Body of pancreas (tissue), 4 donors: ENCODE measurements at regions not wholly inside any gene's neighbourhood (a gene's known extent, or its start where the extent isn't known, plus 50 kb on each side); places are given as distances from the start of the nearest gene placed in this dataset.

Experiments
- ATAC-seq: fragments of 150-250 bp; one replicate; pipeline ENCODE4 v1.9.1; 2016
- DNase-seq, 4 donors: peaks; one replicate each; pipeline ENCODE4 v3.0.0-alpha.2; 2019
- H3K27ac ChIP-seq, 4 donors: fragments of 200-600 bp; sonication (generic); 1 replicate in 3 of 4; 2 replicates in 1 of 4; pipeline versions ENCODE4 v1.5.1 to v1.6.1; 2016 to 2019; ENCODE audit warnings: mild to moderate bottlenecking in 1 of 4, mixed read lengths in 1 of 4, moderate library complexity in 1 of 4
- H3K27me3 ChIP-seq, 2 donors: fragments of 200-600 bp; sonication (generic); one replicate each; pipeline ENCODE4 v1.6.0; 2016; ENCODE audit warnings: mild to moderate bottlenecking in 1 of 2
- H3K36me3 ChIP-seq, 2 donors: fragments of 200-600 bp; sonication (generic); replicated peaks in 1 of 2; 2 replicates each; pipeline ENCODE4 v1.5.1; 2016; ENCODE audit warnings: low read depth in 2 of 2; ENCODE audit not compliant: insufficient read depth in 1 of 2
- H3K4me1 ChIP-seq: fragments of 200-600 bp; sonication (generic); one replicate; pipeline ENCODE4 v1.6.0; 2016
- H3K4me3 ChIP-seq, 2 donors: fragments of 200-600 bp; sonication (generic); 1 replicate in 1 of 2; 2 replicates in 1 of 2; pipeline ENCODE4 v1.5.1; 2016 to 2019
- H3K9me3 ChIP-seq, 3 donors: fragments of 200-600 bp; sonication (generic); 1 replicate in 2 of 3; 2 replicates in 1 of 3; pipeline ENCODE4 v1.5.1; 2016
- POLR2A ChIP-seq, 3 donors: fragments of 450-650 bp; IDR thresholded peaks; one replicate each; pipeline ENCODE4 v1.6.1; 2016; ENCODE audit warnings: antibody characterized with exemption in 3 of 3, mild to moderate bottlenecking in 2 of 3
- WGBS, 2 donors: methylation state at CpG; one replicate each; pipeline ENCODE4 v1.1.5; 2017; 5-methylcytosine and 5-hydroxymethylcytosine counted together
- intact Hi-C: fragments of 100-400 bp; cut with DNase I; formaldehyde crosslinking; loops from one replicate; pipeline ENCODE4 v1.15.1; 2023
- TF ChIP-seq, protein P1 (sequence below), 7 experiments: fragments of 450-650 bp in 4 of 7; fragments of 200-600 bp in 3 of 7; sonication (generic) in 3 of 7; IDR thresholded peaks; one replicate each; pipeline ENCODE4 v1.5.1; 2016 to 2019; ENCODE audit warnings: antibody characterized with exemption in 7 of 7

DNA sequence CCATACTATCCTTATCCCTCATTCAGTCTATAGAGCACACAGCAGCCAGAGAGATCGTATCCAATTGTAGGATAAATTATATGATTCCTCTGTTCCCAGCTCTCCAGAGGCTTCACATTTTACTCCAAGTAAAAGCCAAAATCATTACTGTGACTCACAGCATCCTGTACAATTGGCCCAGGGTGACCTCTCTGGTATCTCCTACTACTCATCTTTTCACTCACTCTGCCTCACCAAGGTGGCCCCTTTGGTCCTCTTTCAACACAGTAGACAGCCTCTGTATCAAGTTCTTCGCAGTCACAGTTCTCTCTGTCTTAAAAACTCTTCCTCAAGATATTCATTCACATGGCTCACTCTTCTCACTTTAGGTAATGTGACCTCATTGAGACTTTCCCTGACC is 72.6 kb upstream of the LSM8 start:
- TF ChIP-seq, protein P1, sequence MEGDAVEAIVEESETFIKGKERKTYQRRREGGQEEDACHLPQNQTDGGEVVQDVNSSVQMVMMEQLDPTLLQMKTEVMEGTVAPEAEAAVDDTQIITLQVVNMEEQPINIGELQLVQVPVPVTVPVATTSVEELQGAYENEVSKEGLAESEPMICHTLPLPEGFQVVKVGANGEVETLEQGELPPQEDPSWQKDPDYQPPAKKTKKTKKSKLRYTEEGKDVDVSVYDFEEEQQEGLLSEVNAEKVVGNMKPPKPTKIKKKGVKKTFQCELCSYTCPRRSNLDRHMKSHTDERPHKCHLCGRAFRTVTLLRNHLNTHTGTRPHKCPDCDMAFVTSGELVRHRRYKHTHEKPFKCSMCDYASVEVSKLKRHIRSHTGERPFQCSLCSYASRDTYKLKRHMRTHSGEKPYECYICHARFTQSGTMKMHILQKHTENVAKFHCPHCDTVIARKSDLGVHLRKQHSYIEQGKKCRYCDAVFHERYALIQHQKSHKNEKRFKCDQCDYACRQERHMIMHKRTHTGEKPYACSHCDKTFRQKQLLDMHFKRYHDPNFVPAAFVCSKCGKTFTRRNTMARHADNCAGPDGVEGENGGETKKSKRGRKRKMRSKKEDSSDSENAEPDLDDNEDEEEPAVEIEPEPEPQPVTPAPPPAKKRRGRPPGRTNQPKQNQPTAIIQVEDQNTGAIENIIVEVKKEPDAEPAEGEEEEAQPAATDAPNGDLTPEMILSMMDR (IDR thresholded peaks at IDR 0.05) = no peak
- TF ChIP-seq POLR2A (IDR thresholded peaks at IDR 0.05) = no peak
- 83 to 85% methylated on average over 2 of the region's 2 CpGs for WGBS, 2 donors
- intact Hi-C loops = no loop called here
- Histone ChIP-seq H3K4me3 (no peak overlapping the region), H3K27ac (no peak overlapping the region), H3K36me3 (no peaks in the 10 kb centered on the region), H3K4me1 (no peaks in the 10 kb centered on the region), H3K27me3 (no peaks in the 10 kb centered on the region), H3K9me3 (peaks cover 0 to 6% (median 0%) of the 10 kb centered on the region in 3 donors)
- DNase-seq = no peak
- no peak for ATAC-seq

DNA sequence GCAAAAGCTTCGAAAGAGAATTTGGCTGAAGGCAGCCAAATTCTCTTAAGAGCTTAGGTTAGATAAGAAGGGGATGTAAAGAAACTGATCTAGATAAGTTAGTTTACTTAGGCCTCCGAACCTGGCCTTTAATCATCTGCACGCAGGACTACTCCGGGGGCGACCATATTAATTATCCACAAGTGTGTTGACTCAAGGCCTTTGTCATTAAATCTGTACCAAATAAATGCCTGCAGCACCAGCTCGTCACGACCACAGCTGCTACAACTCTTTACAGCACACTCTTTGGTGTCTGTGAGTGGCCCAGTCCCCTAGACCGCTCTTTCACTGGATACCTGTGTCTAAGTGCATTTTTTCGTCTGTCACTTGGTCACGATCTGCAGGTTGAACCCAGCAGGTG is 69.8 kb upstream of the LSM8 start:
- Histone ChIP-seq H3K4me3 (no peak overlapping the region), H3K36me3 (no peaks in the 10 kb centered on the region), H3K9me3 (peaks cover 0 to 6% (median 0%) of the 10 kb centered on the region in 3 donors), H3K4me1 (no peaks in the 10 kb centered on the region), H3K27ac (no peak overlapping the region), H3K27me3 (no peaks in the 10 kb centered on the region)
- 69 to 80% methylated on average over 10 of the region's 10 CpGs for WGBS, 2 donors
- no peak for DNase-seq
- no peak for ATAC-seq
- intact Hi-C loops = no loop called here
- no peak for TF ChIP-seq POLR2A (IDR thresholded peaks at IDR 0.05)
- TF ChIP-seq, protein P1 (IDR thresholded peaks at IDR 0.05) = no peak

DNA sequence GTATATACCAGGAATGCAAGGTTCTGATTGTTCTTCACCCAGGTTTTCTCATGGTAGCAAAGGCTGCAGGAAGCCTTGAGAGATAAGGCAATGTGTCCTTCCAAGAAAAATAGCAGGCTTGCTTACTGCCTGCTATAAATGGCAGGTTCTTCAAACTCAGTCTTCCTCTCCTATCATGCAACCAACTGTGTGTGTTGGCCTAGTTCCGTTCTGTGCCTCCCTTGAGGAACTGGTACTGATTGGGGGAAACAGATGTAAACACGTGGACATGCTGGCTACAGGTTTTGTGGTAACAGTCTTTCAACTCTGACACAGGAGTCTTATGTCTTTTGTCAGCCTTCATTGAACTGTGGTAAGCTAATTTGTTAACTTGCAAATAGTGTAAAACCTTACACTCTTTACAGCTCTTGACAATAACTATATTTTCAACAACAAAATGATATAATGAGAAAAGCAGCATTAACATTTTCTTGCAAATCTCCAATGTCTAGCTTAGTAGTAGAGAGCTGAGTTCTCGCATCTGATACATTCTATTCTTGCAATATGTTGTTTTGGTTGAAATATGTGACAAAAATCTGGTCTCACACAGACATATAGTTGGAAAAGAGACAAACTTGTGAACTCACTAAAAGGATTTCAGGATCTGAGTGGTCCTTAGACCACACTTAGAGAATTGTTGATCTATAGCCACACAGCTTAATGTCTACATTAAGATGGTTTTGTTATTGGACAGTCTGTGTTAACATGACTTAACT is 54.7 kb upstream of the LSM8 start:
- intact Hi-C loops = no loop called here
- Histone ChIP-seq H3K9me3 (peaks cover 0 to 3% (median 0%) of the 10 kb centered on the region in 3 donors), H3K4me1 (no peaks in the 10 kb centered on the region), H3K4me3 (no peak overlapping the region), H3K36me3 (no peaks in the 10 kb centered on the region), H3K27me3 (no peaks in the 10 kb centered on the region), H3K27ac (no peak overlapping the region)
- no peak for TF ChIP-seq POLR2A (IDR thresholded peaks at IDR 0.05)
- TF ChIP-seq, protein P1 (IDR thresholded peaks at IDR 0.05) = no peak
- 54 to 68% methylated on average over 3 of the region's 3 CpGs for WGBS, 2 donors
- ATAC-seq = no peak
- DNase-seq = no peak

DNA sequence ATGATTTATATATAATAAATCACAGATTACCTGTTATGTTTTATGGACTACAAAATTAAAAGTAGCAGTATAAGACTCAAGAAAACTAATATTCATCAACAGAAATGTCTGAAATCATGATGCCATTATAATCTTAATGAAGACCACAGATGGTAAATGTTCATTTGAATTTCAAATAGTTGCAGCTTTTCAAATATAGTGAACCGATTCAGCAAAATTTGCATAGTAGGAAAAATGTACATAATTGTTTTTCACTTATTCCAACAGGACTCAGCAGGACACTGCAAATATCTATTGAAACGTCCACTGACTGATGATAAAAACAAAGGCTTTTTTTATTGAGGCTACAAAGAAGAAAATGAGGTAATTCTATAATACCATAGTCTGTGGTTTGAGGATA is 51.2 kb upstream of the LSM8 start:
- Histone ChIP-seq H3K4me1 (no peaks in the 10 kb centered on the region), H3K27ac (no peak overlapping the region), H3K27me3 (no peaks in the 10 kb centered on the region), H3K9me3 (no peaks in the 10 kb centered on the region), H3K36me3 (no peaks in the 10 kb centered on the region), H3K4me3 (no peak overlapping the region)
- 47 to 58% methylated on average over 2 of the region's 2 CpGs for WGBS, 2 donors
- DNase-seq (no peak), ATAC-seq (no peak)
- TF ChIP-seq, protein P1 (IDR thresholded peaks at IDR 0.05) = no peak
- no peak for TF ChIP-seq POLR2A (IDR thresholded peaks at IDR 0.05)
- intact Hi-C loops = no loop called here
